Kidney (tissue), 13 donors: ENCODE measurements at regions not wholly inside any gene's neighbourhood (a gene's known extent, or its start where the extent isn't known, plus 50 kb on each side); places are given as distances from the start of the nearest gene placed in this dataset.

ENCODE experiments used
- DNase-seq, 5 donors: peaks; one replicate each; pipeline ENCODE4 v3.0.0-alpha.2; 2013 to 2020
- FAIRE-seq: peaks from 2 replicates; lab custom pipeline; 2012; peaks lifted over from hg19 to GRCh38; lab: Jason Lieb, UNC
- H3K27ac ChIP-seq, 2 donors: one replicate each; pipeline ENCODE4 v1.7.0; 2013; ENCODE audit warnings: low read depth in 2 of 2, low read length in 2 of 2, inconsistent platforms in 1 of 2
- H3K27me3 ChIP-seq: one replicate; pipeline ENCODE4 v1.7.1; 2013; ENCODE audit warnings: low read length, inconsistent platforms; ENCODE audit not compliant: control insufficient read depth, insufficient read depth
- H3K36me3 ChIP-seq, 3 donors: one replicate each; pipeline versions ENCODE4 v1.7.0 to v1.7.1; 2013; ENCODE audit warnings: low read length in 3 of 3, control low read depth in 1 of 3, inconsistent platforms in 1 of 3; ENCODE audit not compliant: insufficient read depth in 3 of 3, control insufficient read depth in 2 of 3
- H3K4me1 ChIP-seq, 3 donors: one replicate each; pipeline versions ENCODE4 v1.7.0 to v1.7.1; 2013; ENCODE audit warnings: low read length in 3 of 3, inconsistent platforms in 1 of 3, low read depth in 1 of 3; ENCODE audit not compliant: control insufficient read depth in 2 of 3, insufficient read depth in 2 of 3
- H3K4me3 ChIP-seq, 3 donors: one replicate each; pipeline versions ENCODE4 v1.7.0 to v1.8.1; 2013; ENCODE audit warnings: low read length in 3 of 3, control low read depth in 1 of 3, inconsistent platforms in 1 of 3
- H3K9ac ChIP-seq, 3 donors: one replicate each; pipeline versions ENCODE4 v1.7.0 to v1.7.1; 2013; ENCODE audit warnings: low read length in 3 of 3, control low read depth in 1 of 3, inconsistent platforms in 1 of 3
- H3K9me3 ChIP-seq, 3 donors: one replicate each; pipeline versions ENCODE4 v1.7.0 to v1.7.1; 2013; ENCODE audit warnings: low read length in 3 of 3, control low read depth in 1 of 3, inconsistent platforms in 1 of 3; ENCODE audit not compliant: control insufficient read depth in 2 of 3, insufficient read depth in 1 of 3
- intact Hi-C: fragments of 100-400 bp; cut with DNase I; formaldehyde crosslinking; loops from one replicate; pipeline ENCODE4 v1.11.1; 2022
- TF ChIP-seq, protein P1 (sequence below): IDR thresholded peaks from 3 replicates; pipeline ENCODE4 v1.5.1; 2012; ENCODE audit warnings: mild to moderate bottlenecking, moderate library complexity, borderline replicate concordance; ENCODE audit not compliant: insufficient read depth; ENCODE audit errors: extremely low read depth
- donor health status: control.
- donor health status: control.
- donor health status: control.
- donor health status: control.
- donor health status: control.
- donor health status: DM: yes; HTN: yes; CAD: no.
- donor health status: Normal renal cell carcinoma (clear cell type).

DNA sequence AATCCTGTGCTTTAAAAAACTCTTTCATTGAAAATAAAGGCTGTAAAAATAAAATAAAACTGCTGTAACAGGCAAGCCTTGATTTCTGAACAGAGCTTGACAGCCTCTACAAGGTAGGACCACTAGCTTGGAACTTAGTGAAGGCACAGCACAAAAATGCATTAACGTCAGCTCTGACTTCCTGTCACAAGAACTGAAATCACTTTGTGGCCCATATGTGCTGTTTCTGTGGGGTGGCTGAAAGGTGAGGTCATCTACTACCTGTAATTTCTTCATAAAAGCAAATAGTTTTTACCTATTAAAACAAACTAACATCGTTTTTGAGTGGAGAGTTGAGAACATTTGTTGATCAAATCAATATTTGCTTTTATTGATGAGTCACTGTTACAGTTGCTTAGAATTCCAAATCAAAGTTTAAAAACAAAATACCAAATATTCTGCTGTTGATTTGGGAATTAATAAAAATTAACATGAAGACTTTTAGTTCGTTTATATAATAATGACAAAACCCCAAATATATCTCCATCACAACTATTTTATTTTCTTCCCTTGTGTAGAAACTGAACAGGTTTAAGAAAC lies 1034.1 kb downstream of the MCTP2 start:
- no peaks in the 10 kb centered on the region for H3K9me3 ChIP-seq
- no peaks in the 10 kb centered on the region for H3K36me3 ChIP-seq
- H3K27me3 ChIP-seq, result no peaks in the 10 kb centered on the region
- H3K4me1 ChIP-seq, result no peaks in the 10 kb centered on the region
- H3K9ac ChIP-seq, result no peak overlapping the region
- H3K27ac ChIP-seq, result peak overlapping the region in 1 of 2 donors; percentile 84
- FAIRE-seq (no peak), DNase-seq (no peak)
- TF ChIP-seq, protein P1, sequence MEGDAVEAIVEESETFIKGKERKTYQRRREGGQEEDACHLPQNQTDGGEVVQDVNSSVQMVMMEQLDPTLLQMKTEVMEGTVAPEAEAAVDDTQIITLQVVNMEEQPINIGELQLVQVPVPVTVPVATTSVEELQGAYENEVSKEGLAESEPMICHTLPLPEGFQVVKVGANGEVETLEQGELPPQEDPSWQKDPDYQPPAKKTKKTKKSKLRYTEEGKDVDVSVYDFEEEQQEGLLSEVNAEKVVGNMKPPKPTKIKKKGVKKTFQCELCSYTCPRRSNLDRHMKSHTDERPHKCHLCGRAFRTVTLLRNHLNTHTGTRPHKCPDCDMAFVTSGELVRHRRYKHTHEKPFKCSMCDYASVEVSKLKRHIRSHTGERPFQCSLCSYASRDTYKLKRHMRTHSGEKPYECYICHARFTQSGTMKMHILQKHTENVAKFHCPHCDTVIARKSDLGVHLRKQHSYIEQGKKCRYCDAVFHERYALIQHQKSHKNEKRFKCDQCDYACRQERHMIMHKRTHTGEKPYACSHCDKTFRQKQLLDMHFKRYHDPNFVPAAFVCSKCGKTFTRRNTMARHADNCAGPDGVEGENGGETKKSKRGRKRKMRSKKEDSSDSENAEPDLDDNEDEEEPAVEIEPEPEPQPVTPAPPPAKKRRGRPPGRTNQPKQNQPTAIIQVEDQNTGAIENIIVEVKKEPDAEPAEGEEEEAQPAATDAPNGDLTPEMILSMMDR, result no peak
- no peak overlapping the region for H3K4me3 ChIP-seq
- intact Hi-C loops, result no loop called here

DNA sequence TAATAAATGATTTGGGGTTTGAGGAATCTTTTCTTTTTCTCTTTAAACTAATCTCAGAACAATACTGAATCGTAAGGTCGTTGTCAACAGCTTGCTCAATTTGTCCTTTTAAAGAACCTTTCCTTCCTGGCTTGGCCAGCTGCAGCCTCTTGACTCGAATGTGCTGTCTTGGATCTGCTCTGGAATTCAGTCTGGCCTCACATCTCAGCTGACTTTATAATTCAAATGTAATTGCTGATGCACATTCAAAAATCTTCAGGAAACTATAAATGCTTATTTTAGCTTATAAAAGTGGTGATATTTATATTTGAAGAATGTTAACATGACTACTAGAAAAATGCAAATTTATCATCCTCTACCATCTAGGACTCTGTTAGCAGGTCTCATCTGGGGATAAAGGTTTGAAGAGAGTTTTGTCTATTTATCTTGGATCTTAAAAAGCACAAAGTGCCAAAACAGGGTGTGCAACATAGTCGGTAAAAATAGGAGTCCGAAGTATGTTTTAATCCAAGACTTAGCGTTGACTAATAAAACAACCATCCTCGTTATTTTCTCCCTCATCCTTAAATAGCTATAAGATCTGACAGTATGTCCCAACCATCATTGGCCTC lies 1035.2 kb downstream of the MCTP2 start:
- no peaks in the 10 kb centered on the region for H3K9me3 ChIP-seq
- H3K4me1 ChIP-seq, result no peaks in the 10 kb centered on the region
- TF ChIP-seq, protein P1, result no peak
- FAIRE-seq (no peak), DNase-seq (peak in 1 of 5 donors; percentile 74)
- intact Hi-C loops, result no loop called here
- H3K27ac ChIP-seq, result peak overlapping the region; percentile 2 to 90
- no peaks in the 10 kb centered on the region for H3K36me3 ChIP-seq
- H3K4me3 ChIP-seq, result no peak overlapping the region
- H3K9ac ChIP-seq, result no peak overlapping the region
- no peaks in the 10 kb centered on the region for H3K27me3 ChIP-seq

DNA sequence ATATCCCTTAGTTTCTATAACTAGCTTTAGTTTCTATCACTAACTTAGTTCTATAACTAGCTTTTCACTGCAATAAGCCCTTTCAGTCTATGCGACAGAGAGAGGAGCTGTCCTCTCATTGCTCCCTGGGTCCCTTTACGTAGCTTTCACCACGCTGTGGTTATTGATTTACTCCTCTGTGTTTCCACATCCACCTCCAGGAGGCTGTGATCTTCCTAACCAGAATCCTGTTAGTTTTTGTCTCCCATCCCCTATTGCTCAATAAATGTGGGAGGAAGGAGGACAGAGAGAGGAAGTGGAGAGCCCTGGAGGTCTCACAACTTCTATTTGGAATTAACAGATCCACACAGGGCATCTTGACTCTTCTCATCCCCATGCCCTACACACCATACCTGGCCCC lies 1036.1 kb downstream of the MCTP2 start:
- Histone ChIP-seq H3K27me3 (no peaks in the 10 kb centered on the region), H3K27ac (peak overlapping the region in 1 of 2 donors; percentile 90), H3K36me3 (no peaks in the 10 kb centered on the region), H3K9me3 (no peaks in the 10 kb centered on the region), H3K4me1 (no peaks in the 10 kb centered on the region), H3K4me3 (no peak overlapping the region), H3K9ac (no peak overlapping the region)
- DNase-seq, result no peak
- TF ChIP-seq, protein P1, result no peak
- intact Hi-C loops, result no loop called here
- no peak for FAIRE-seq
